ENCODE measurements at regions not wholly inside any gene's neighbourhood (a gene's known extent, or its start where the extent isn't known, plus 50 kb on each side); places are given as distances from the start of the nearest gene placed in this dataset.

GRCh38 chr3:74756674-74757073 is 142.2 kb upstream of the CNTN3 start:
- TF ChIP-seq, protein P1, sequence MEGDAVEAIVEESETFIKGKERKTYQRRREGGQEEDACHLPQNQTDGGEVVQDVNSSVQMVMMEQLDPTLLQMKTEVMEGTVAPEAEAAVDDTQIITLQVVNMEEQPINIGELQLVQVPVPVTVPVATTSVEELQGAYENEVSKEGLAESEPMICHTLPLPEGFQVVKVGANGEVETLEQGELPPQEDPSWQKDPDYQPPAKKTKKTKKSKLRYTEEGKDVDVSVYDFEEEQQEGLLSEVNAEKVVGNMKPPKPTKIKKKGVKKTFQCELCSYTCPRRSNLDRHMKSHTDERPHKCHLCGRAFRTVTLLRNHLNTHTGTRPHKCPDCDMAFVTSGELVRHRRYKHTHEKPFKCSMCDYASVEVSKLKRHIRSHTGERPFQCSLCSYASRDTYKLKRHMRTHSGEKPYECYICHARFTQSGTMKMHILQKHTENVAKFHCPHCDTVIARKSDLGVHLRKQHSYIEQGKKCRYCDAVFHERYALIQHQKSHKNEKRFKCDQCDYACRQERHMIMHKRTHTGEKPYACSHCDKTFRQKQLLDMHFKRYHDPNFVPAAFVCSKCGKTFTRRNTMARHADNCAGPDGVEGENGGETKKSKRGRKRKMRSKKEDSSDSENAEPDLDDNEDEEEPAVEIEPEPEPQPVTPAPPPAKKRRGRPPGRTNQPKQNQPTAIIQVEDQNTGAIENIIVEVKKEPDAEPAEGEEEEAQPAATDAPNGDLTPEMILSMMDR (IDR thresholded peaks at IDR 0.05; ENCODE audit: extremely low read depth, missing control alignments), result no peak
- no peak for DNase-seq (ENCODE audit: low spot score)

DNA sequence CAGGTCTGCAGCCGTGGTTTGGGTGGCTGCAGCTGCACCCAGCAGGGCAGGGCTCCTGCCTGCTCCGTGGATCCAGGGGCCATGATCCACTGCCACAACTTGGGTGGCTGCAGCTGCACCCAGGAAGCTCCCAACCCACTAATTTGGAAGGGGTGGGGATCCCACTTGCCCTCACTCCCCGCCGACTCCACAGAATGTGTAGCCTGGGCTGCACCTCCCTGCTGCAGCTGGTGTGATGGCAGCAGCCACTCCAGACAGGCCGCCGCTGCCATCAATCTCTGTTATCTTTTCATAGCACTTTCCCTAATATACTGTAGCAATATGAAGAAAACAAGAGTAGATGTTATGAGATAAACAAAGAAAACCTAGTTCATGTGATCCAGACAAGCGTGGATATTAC is 137.8 kb upstream of the CNTN3 start:
- TF ChIP-seq, protein P1 (IDR thresholded peaks at IDR 0.05; ENCODE audit: extremely low read depth, missing control alignments), result no peak
- DNase-seq (ENCODE audit: low spot score), result no peak

DNA sequence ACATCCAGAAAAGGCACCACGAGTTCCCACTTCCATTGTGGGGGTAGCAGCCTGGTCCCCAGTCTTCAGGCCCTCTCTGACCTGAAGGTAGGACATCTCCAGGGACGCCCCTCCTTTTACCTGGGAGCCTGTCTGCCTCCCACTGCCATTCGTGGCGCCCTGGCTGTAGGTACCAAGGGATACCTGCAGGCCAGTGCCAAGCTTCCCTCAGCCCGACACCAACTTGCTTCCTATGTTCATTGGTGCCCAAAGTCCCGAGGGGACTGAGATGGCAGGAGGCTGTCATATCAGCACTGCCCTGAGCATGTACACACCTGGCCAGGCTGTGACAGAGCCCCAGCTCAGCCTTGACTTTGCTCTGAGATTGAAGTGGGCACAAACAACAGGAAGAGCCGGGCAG is 137.3 kb upstream of the CNTN3 start:
- TF ChIP-seq, protein P1 (IDR thresholded peaks at IDR 0.05; ENCODE audit: extremely low read depth, missing control alignments), result no peak

DNA sequence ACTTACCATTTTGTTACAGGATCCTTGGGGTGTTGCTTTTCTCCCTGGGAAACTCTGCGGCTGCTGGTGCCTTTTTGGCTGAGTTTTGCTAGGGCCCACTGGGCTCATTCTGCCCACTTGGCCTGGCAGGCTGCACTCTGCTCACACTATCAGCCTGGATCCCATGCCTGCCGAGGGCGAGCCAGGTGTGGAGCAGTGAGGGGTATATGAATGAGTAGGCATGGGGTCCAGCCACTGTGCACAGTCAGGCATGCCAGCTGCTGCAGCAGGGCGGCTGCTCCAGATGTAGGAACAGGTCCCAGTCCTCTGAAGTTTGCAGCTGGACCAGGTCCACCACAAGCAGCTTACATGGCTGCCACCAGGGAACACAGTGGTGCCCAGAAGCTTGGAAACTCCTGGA is 136.4 kb upstream of the CNTN3 start:
- no peak for DNase-seq (ENCODE audit: low spot score)
- TF ChIP-seq, protein P1 (IDR thresholded peaks at IDR 0.05; ENCODE audit: extremely low read depth, missing control alignments), result no peak

More for the DNA sequence above, 137.3 kb upstream of the CNTN3 start:
- DNase-seq (ENCODE audit: low spot score), result no peak

- TF ChIP-seq, protein P1 (IDR thresholded peaks at IDR 0.05; ENCODE audit: extremely low read depth, missing control alignments), result no peak
- no peak for DNase-seq (ENCODE audit: low spot score)
These were observed 124.8 kb upstream of the CNTN3 start for GRCh38 chr3:74739242-74739641.

- TF ChIP-seq, protein P1 (IDR thresholded peaks at IDR 0.05; ENCODE audit: extremely low read depth, missing control alignments), result no peak
These were observed 107.8 kb upstream of the CNTN3 start for GRCh38 chr3:74722211-74722610.

GRCh38 chr3:74713977-74714376 is 99.5 kb upstream of the CNTN3 start:
- no peak for DNase-seq (ENCODE audit: low spot score)
- TF ChIP-seq, protein P1 (IDR thresholded peaks at IDR 0.05; ENCODE audit: extremely low read depth, missing control alignments), result no peak

More at GRCh38 chr3:74722211-74722610, 107.8 kb upstream of the CNTN3 start:
- no peak for DNase-seq (ENCODE audit: low spot score)

Data from GM20000 (cell line).